Neural cell (in vitro differentiated cells): ENCODE measurements at regions not wholly inside any gene's neighbourhood (a gene's known extent, or its start where the extent isn't known, plus 50 kb on each side); places are given as distances from the start of the nearest gene placed in this dataset.

Experiments
- H2AFZ ChIP-seq: fragments of 200-600, 300-800 bp; sonication (generic), shearing (Covaris generic); 2 replicates; pipeline ENCODE4 v1.6.0; 2014; ENCODE audit warnings: low read depth, mild to moderate bottlenecking, antibody characterized with exemption, low read length, moderate library complexity
- H3F3A ChIP-seq: fragments of 200-600 bp; shearing (Covaris generic); 2 replicates; pipeline ENCODE4 v1.6.1; 2016; ENCODE audit warnings: mild to moderate bottlenecking, moderate library complexity, mixed read lengths, antibody characterized with exemption, low read length; ENCODE audit not compliant: insufficient read depth, poor library complexity, severe bottlenecking
- H3K27ac ChIP-seq: fragments of 200-600, 300-800 bp; sonication (generic), shearing (Covaris generic); 2 replicates; pipeline ENCODE4 v1.5.1; 2014; ENCODE audit warnings: mild to moderate bottlenecking, low read length, moderate library complexity
- H3K27me3 ChIP-seq: fragments of 300-800, 200-600 bp; sonication (generic), shearing (Covaris generic); 2 replicates; pipeline ENCODE4 v1.6.0; 2014; ENCODE audit warnings: mild to moderate bottlenecking, low read depth, low read length, moderate library complexity; ENCODE audit not compliant: insufficient read depth
- H3K36me3 ChIP-seq: fragments of 300-800, 200-600 bp; sonication (generic), shearing (Covaris generic); 2 replicates; pipeline ENCODE4 v1.5.1; 2014; ENCODE audit warnings: mild to moderate bottlenecking, antibody characterized with exemption, low read length, moderate library complexity; ENCODE audit not compliant: insufficient read depth
- H3K4me2 ChIP-seq: fragments of 300-800, 200-600 bp; sonication (generic), shearing (Covaris generic); 2 replicates; pipeline ENCODE4 v1.6.0; 2014; ENCODE audit warnings: mild to moderate bottlenecking, low read length
- H3K4me3 ChIP-seq: fragments of 300-800, 200-600 bp; sonication (generic), shearing (Covaris generic); 2 replicates; pipeline ENCODE4 v1.5.1; 2014; ENCODE audit warnings: mild to moderate bottlenecking, low read length, moderate library complexity
- H3K79me2 ChIP-seq: fragments of 200-600 bp; shearing (Covaris generic); replicated peaks from 2 replicates; pipeline ENCODE4 v1.6.0; 2014; ENCODE audit warnings: mild to moderate bottlenecking, low read length, moderate library complexity; ENCODE audit not compliant: insufficient read depth
- H3K9ac ChIP-seq: fragments of 300-800, 200-600 bp; sonication (generic), shearing (Covaris generic); 2 replicates; pipeline ENCODE4 v1.6.1; 2016; ENCODE audit warnings: mild to moderate bottlenecking, low read length, mixed read lengths
- H3K9me2 ChIP-seq: fragments of 200-600 bp; shearing (Covaris generic); 2 replicates; pipeline ENCODE4 v1.6.1; 2016; ENCODE audit warnings: mild to moderate bottlenecking, low read length, mixed read lengths; ENCODE audit not compliant: insufficient read depth
- H3K9me3 ChIP-seq: fragments of 200-600, 300-800 bp; sonication (generic), shearing (Covaris generic); 2 replicates; pipeline ENCODE4 v1.6.1; 2016; ENCODE audit warnings: mild to moderate bottlenecking, mixed run types, low read length, moderate library complexity, mixed read lengths
- H4K20me1 ChIP-seq: fragments of 200-600 bp; shearing (Covaris generic); 2 replicates; pipeline ENCODE4 v1.6.1; 2016; ENCODE audit warnings: mild to moderate bottlenecking, mixed run types; ENCODE audit not compliant: insufficient read depth
- EP300 ChIP-seq: fragments of 450-650 bp; conservative IDR thresholded peaks from 2 replicates; pipeline ENCODE4 v1.6.1; 2014; ENCODE audit warnings: antibody characterized with exemption, mild to moderate bottlenecking, moderate library complexity; ENCODE audit not compliant: poor library complexity, severe bottlenecking
- EZH2 ChIP-seq: fragments of 200-600, 300-800 bp; shearing (Covaris generic), sonication (generic); IDR thresholded peaks from 2 replicates; pipeline ENCODE4 v1.6.1; 2014; ENCODE audit warnings: antibody characterized with exemption, low read length, borderline replicate concordance, mild to moderate bottlenecking; ENCODE audit not compliant: insufficient read depth, poor library complexity, severe bottlenecking
- MXI1 ChIP-seq: fragments of 450-650 bp; conservative IDR thresholded peaks from 2 replicates; pipeline ENCODE4 v1.6.1; 2014; ENCODE audit warnings: antibody characterized with exemption, mild to moderate bottlenecking; ENCODE audit not compliant: poor library complexity, severe bottlenecking
- POLR2AphosphoS5 ChIP-seq: IDR thresholded peaks from 2 replicates; pipeline ENCODE4 v1.6.1; 2012
- RAD21 ChIP-seq: fragments of 450-650 bp; conservative IDR thresholded peaks from 2 replicates; pipeline ENCODE4 v1.6.1; 2014; ENCODE audit warnings: antibody characterized with exemption, mild to moderate bottlenecking, moderate library complexity
- SMC3 ChIP-seq: fragments of 450-650 bp; conservative IDR thresholded peaks from 2 replicates; pipeline ENCODE4 v1.6.1; 2014; ENCODE audit warnings: antibody characterized with exemption, mild to moderate bottlenecking, moderate library complexity; ENCODE audit not compliant: poor library complexity
- TF ChIP-seq, protein P1 (sequence below): fragments of 450-650 bp; IDR thresholded peaks from 2 replicates; pipeline ENCODE4 v1.5.1; 2014; ENCODE audit warnings: antibody characterized with exemption, mild to moderate bottlenecking, moderate library complexity; ENCODE audit not compliant: poor library complexity, severe bottlenecking
- TF ChIP-seq, protein P2 (sequence below): IDR thresholded peaks from 2 replicates; pipeline ENCODE4 v1.6.1; 2012; ENCODE audit warnings: borderline replicate concordance

DNA sequence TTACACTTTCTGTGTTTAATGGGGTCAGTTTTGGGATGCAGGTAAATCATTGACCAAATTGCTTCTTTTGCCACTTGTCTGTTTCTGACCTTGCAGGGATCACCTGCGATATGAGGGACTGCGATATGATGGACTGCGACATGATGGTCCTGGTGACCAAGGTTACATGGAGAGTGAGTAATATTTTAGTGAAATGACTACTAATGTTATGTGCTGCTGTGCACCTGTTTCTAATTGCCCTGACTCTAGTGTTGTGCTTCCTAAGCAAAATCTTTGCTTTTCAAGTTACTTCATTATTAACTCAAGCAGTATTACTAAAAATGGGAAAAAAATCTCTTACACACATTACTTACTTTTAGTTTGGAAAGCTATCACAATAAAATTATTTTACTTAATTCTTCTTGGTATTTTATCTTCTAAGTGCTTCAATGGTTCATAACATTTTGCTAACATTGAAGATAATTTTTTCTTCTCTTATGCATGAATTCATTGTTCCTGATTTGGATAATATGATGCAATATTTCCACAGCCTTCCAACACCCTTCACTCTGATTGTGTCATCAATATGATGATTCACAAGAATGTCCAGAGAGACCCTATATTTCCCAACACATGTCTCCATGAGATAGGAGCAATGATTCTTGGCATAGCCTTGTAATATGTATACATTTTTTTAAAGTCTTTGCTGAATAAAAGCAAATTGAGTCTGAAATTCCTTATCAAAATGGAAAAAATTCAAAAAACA lies 306.2 kb upstream of the AKR1E2 start:
- H3K9me3 ChIP-seq: no peaks in the 10 kb centered on the region
- no peaks in the 10 kb centered on the region for H3K9me2 ChIP-seq
- H3K79me2 ChIP-seq: no peaks in the 10 kb centered on the region
- TF ChIP-seq RAD21: no peak
- no peak for TF ChIP-seq POLR2AphosphoS5
- TF ChIP-seq, protein P1, sequence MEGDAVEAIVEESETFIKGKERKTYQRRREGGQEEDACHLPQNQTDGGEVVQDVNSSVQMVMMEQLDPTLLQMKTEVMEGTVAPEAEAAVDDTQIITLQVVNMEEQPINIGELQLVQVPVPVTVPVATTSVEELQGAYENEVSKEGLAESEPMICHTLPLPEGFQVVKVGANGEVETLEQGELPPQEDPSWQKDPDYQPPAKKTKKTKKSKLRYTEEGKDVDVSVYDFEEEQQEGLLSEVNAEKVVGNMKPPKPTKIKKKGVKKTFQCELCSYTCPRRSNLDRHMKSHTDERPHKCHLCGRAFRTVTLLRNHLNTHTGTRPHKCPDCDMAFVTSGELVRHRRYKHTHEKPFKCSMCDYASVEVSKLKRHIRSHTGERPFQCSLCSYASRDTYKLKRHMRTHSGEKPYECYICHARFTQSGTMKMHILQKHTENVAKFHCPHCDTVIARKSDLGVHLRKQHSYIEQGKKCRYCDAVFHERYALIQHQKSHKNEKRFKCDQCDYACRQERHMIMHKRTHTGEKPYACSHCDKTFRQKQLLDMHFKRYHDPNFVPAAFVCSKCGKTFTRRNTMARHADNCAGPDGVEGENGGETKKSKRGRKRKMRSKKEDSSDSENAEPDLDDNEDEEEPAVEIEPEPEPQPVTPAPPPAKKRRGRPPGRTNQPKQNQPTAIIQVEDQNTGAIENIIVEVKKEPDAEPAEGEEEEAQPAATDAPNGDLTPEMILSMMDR: no peak
- no peak for TF ChIP-seq EZH2
- no peak for TF ChIP-seq SMC3
- TF ChIP-seq MXI1: no peak
- TF ChIP-seq, protein P2, sequence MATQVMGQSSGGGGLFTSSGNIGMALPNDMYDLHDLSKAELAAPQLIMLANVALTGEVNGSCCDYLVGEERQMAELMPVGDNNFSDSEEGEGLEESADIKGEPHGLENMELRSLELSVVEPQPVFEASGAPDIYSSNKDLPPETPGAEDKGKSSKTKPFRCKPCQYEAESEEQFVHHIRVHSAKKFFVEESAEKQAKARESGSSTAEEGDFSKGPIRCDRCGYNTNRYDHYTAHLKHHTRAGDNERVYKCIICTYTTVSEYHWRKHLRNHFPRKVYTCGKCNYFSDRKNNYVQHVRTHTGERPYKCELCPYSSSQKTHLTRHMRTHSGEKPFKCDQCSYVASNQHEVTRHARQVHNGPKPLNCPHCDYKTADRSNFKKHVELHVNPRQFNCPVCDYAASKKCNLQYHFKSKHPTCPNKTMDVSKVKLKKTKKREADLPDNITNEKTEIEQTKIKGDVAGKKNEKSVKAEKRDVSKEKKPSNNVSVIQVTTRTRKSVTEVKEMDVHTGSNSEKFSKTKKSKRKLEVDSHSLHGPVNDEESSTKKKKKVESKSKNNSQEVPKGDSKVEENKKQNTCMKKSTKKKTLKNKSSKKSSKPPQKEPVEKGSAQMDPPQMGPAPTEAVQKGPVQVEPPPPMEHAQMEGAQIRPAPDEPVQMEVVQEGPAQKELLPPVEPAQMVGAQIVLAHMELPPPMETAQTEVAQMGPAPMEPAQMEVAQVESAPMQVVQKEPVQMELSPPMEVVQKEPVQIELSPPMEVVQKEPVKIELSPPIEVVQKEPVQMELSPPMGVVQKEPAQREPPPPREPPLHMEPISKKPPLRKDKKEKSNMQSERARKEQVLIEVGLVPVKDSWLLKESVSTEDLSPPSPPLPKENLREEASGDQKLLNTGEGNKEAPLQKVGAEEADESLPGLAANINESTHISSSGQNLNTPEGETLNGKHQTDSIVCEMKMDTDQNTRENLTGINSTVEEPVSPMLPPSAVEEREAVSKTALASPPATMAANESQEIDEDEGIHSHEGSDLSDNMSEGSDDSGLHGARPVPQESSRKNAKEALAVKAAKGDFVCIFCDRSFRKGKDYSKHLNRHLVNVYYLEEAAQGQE: no peak
- TF ChIP-seq EP300: no peak
- H3K4me2 ChIP-seq: no peak overlapping the region
- H4K20me1 ChIP-seq: no peaks in the 10 kb centered on the region
- no peaks in the 10 kb centered on the region for H3K27me3 ChIP-seq
- H3K27ac ChIP-seq: no peak overlapping the region
- no peak overlapping the region for H3K4me3 ChIP-seq
- no peak overlapping the region for H3K9ac ChIP-seq
- H3K36me3 ChIP-seq: no peaks in the 10 kb centered on the region
- no peak overlapping the region for H2AFZ ChIP-seq
- peaks cover 3% of the 10 kb centered on the region for H3F3A ChIP-seq

DNA sequence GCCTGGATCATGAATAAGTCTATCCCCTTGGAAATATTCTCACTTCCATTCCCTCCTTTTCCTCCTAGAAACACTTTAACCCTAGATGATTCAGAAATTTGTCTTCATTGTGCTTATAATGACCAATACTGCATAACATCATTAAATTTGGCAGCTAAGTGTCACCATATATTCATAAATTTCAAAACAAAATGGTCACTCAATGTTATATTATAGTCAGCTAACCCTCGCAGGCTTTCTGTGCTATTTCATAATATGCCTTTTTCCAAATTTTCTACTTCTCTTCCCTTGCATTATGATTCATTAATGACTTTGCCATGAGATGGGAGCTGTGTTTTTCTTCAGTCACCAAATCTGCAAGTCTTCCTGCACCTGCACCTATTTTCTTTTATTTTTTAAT lies 308.3 kb upstream of the AKR1E2 start:
- Histone ChIP-seq H3F3A (peaks cover 3% of the 10 kb centered on the region), H3K27ac (no peak overlapping the region), H3K27me3 (no peaks in the 10 kb centered on the region), H2AFZ (no peak overlapping the region), H4K20me1 (no peaks in the 10 kb centered on the region), H3K4me3 (no peak overlapping the region), H3K79me2 (no peaks in the 10 kb centered on the region), H3K9me3 (no peaks in the 10 kb centered on the region), H3K9ac (no peak overlapping the region), H3K4me2 (no peak overlapping the region), H3K9me2 (no peaks in the 10 kb centered on the region), H3K36me3 (no peaks in the 10 kb centered on the region)
- TF ChIP-seq SMC3: no peak
